NCI-H446 treated with DMSO at 0.1 percent for 48 hours (cell line): ENCODE measurements at regions not wholly inside any gene's neighbourhood (a gene's known extent, or its start where the extent isn't known, plus 50 kb on each side); places are given as distances from the start of the nearest gene placed in this dataset.
A peak's percentile ranks its signal among the peaks of the same experiment; 100 is the strongest.
"Not testable (repeated sequence)": the region's sequence is repeated elsewhere in the genome, so short reads cannot be mapped to it uniquely, and the experiment has no call there.

Experiments
- DNase-seq: peaks from one replicate; lab custom pipeline; 2025; lab: John Stamatoyannopoulos, UW

DNA sequence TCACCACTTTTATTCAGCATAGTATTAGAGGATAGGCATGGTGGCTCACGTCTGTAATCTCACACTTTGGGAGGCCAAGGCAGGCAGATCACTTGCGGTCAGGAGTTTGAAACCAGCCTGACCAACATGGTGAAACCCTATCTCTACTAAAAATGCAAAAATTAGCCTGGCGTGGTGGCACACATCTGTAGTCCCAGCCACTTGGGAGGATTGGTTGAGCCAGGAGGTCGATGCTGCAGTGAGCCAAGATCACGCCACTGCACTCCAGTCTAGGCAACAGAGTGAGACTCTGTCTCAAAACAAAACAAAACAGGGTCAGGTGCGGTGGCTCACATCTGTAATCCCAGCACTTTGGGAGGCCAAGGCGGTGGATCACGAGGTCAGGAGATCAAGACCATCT is 190.3 kb upstream of the SFSWAP start:
- not testable (repeated sequence) for DNase-seq

DNA sequence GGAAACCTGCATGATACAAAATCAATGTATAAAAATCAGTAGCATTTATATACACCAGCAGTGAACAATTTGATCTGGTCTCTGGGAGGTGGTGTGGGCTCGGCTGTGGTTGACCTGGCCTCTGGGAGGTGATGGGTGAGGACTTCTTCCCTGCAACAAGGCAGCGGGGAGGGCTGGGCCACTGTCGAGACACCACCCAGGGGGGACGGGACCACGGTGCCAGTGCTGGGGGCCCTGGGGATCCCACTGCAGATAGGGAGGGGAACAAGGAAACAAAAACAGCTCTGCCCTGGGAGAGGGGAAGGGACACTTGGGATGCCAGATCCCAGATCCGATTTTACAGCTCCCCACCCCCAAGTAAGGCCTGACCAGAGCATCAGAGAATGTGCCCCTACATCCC is 189.6 kb upstream of the SFSWAP start:
- DNase-seq = no peak

DNA sequence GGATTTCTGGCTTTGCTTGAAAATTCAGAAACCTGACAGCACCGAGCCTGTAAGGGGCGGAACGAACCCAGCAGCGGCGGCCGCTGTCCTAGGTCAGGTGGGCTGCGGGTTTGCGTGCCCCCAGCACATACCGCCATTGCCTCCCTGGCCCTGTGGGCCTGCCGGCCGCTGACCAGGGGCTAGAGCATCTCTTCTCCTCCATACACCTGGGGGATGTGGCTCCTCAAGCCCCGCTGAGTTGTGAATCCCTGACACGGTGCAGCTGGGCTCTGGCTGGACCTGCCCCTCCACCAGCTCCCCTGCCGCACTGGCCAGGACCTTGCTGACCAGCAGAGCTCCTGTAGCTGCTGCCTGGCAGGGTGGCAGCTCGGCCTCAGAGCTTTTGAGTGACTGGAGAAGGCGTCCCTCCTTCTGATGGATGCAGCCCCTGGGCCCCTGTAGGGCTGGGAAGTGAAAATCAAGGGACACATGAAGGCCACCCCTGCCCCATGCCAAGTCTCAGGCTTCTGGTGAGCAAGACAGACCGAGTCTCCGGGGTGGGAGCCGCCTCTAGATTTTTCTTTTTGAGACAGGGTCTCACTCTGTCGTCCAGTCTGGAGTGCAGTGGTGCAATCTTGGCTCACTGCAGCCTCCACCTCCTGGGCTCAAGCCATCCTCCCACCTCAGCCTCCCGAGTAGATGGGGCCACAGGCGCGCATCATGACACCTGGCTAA is 184.9 kb upstream of the SFSWAP start:
- no peak for DNase-seq

DNA sequence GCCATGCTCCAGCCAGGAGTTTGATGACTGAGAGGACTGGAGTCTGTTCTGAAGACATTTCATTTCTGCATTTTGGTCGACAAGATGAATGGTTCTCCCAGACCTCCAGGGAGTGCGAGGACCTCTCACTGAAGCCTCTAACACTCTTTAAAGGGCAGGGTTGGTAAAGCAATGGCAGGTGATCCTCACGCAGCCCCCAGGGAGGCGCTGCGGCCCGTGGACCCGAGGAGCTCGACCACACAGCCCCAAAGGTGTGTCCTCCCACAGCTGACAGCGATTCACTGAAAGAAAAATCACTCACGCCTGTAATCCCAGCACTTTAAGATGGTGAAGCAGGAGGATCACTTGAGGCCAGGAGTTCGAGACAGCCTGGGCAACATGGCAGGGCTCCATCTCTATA is 183.8 kb upstream of the SFSWAP start:
- no peak for DNase-seq

DNA sequence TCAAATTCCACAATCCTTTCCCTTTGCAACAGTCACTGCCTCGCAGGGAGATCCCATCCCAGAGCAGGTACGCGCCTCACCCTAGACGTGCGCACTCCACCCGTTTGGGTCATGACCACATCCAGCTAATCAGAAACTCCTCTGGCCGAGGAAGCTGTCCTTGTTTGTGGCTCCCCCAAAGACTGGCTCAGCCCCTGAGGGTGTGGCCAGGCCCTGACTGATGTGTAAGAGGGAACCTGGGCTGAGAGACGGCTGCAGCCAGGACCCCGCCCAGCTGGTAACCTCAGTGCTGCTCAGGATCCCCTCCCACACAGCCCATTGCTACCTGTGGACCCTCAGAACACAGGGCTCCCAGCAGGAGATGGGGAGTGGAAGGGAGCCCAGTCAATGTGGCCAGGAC is 183.2 kb upstream of the SFSWAP start:
- DNase-seq = no peak

DNA sequence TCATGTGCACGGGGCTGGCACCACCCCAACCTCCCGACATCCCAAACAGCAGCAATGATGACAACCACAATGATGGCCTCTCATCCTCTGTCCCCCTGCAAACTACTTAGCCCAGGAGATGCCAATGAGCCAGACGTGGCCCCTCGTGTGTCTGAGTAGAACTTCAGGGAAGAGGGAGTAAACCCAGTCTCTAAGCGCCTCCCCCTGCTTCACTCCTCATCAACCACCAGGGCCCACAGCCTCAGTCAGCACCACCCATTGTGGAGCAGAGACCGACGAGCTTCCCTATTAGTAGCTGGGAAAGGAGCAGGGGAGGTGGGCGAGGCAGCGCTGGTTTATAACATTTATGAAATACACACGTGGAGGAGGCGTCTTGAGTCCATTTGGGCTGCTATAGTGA is 182.7 kb upstream of the SFSWAP start:
- no peak for DNase-seq

DNA sequence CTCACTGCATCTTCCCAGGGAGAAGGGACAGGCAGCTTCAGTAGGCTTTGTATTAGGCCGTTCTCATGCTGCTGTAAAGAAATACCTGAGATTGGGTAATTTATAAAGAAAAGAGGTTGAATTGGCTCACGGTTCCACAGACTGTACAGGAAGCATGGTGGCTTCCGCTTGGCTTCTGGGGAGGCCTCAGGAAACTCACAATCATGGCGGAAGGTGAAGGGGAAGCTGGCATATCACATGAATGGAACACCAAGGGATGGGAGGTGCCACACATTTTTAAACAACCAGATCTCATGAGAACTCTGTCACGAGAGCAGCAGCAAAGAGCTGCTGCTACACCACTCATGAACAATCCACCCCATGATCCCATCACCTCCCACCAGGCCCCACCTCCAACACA is 182.2 kb upstream of the SFSWAP start:
- no peak for DNase-seq

DNA sequence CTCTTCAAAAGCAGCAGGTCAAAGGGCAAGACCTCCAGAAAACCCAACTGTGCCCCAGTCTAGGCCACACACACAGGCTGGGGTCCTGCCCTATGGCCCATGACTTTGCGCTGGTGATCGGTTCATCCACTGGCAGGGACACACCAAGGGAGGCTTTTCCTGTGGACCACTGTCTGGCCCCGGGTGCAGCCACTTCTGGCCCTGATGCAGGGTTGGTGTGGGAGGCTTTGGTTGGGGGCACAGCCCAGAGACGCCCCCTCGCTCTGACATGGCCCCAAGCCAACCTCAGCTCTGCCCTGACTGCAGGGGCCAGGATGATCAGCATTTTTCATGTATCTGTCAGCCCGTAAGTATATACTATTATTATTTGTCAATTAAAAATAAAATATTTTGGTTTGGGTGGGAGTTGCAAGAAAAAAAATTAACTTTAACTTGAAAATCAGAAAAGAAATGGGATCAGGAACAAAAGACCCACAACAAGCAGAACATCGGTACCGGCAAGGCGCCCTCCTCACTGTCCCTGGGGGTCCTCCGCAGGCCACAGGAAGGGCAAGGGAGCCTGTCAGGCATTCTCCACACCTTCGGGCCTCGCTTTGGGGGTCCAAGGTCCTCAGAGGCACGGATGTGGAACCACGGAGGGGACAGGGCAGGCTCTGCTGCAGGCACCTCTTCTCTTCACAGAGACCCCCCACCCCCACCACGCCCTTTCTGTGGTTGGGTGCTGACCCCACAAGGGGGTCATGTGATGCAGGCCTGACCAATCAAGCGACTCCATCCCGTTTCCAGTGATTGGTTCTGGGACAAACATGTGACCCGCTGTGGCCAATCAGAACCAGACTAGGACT is 181.5 kb upstream of the SFSWAP start:
- peak; percentile 0 for DNase-seq

DNA sequence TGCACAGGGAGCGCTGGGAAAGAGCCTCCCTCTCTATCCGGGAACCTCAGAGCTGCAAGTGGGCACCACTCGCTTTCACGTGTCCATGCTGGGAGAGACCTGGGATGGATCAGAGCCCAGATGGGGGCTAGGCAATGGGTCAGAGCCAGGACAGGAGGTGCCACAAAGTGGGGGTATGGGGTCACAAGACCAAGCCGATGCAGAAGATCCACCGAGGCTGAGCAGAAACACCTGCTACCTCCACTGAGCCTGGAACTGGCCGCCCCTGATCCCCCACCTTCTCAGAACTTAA is 180.9 kb upstream of the SFSWAP start:
- DNase-seq = no peak

DNA sequence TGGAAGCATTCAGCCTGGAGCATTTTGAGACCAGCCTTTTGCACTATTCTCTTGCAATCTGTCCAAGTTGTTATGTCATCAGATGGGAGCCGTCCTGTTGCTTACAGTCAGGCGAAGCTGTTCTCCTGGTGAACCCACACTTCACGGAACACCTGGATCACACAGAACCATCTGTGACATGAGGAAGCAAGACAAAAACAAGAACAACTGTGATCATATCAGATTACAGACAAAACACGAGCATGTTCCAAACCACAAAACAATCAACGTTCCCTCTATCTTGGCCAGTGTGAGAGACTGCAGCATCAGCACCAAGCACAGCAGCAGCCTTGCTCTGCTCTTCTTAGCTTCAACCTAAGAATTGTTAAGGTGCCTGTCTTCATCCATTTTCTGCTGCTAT is 180.5 kb upstream of the SFSWAP start:
- DNase-seq = no peak

DNA sequence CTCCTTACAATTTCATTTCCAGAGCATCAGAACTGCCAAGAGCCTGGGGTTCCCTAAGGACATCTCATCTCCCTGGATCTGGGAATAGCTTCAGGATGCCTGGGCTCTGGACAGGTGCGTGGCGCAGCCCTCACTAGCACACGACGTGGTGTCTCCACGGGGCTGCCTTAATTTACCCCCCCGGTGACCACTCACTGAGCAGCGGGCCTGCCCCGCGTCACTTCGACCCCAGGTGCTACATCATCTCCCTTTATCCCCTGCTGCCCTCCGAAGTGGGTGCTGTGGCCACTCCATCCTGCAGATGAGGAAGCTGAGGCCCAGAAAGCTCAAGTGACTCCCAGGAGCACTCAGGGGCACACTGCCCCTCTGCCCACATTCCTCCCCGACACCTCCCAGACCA is 177.8 kb upstream of the SFSWAP start:
- no peak for DNase-seq

DNA sequence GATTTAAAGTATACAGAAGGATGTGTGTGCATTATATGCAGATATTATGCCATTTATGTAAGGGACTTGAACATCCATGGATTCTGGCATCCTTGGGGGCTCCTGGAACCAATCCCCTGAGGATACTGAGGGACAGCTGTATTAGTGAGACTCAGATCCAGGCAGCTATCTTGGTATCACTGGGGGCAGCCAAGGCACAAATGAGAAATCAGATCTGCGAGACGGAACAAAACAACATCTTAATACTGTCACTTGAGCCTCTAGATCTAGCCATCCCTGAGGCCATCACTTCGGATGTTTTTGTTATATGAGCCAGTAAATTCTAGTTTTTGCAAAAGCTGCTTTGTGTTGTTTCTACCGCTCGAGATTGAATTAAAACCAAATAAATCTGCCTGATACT is 175.1 kb upstream of the SFSWAP start:
- DNase-seq = no peak

DNA sequence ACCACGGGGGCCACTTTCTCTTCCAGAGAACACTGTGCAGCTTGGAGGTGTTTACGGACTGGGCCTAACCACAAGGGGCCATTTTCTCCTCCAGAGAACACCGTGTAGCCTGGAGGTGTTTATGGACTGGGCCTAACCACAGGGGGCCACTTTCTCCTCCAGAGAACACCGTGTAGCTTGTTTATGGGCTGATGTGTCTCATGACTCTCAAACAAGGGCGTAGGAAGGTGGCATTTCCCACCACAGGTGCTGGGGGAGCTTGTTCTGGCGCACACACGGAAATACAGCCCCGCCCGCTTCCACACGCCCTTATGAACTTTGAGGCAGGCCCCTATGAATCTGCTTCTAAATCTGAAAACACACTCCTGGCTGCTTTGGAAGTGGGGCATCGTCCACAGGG is 174.6 kb upstream of the SFSWAP start:
- DNase-seq = no peak

DNA sequence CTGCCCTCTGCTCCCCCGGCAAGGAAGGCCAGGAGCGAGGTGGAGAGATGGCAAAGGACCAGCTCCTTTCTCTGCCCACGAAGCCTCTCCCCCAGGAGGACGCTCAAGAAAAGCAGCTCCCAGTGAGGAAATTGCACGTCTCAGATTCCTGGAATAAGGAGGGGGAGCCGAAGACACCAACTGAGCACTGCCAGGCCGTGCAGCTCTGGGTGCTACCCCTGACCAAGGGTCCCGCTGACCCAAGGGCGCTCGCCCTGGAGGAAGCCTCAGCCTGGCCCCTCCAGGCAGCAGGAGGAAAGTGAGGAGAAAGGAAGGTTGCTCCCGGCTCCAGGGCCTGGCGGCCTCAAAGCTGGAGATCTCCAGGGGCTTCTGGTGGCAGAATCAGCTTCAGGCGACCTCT is 174.1 kb upstream of the SFSWAP start:
- DNase-seq = no peak

DNA sequence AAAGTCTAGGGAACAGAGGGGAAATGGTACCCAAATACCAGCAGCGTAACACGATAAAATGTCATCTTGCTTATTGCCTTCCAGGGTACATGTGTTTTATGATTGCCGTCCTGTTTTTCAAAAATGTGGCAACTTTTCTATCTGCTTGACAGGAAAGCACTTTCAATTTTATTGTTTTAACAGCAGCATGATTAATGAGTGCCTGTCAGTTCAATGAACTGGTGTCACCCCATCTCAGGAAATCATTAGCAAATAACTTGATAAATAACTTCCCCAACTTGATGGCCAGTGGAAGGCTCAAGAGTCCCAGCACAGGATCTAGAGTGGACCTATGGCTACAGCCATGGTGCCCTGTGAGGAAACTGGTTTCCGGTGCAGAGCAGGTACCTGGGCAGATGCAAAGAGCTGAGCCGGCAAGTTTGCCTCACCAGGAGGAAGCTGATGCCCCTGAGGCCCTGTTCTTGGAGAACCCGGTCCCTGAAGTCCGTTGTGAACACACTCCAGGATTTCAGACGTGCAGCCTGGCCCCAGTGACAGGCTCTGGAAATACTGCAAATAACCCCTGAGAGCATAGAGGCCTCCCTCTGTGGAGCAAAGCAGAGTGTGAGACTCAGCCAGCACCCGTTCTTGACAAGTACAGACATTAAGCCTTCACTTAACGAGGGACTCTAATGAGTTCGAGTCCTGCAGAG is 173.5 kb upstream of the SFSWAP start:
- no peak for DNase-seq

DNA sequence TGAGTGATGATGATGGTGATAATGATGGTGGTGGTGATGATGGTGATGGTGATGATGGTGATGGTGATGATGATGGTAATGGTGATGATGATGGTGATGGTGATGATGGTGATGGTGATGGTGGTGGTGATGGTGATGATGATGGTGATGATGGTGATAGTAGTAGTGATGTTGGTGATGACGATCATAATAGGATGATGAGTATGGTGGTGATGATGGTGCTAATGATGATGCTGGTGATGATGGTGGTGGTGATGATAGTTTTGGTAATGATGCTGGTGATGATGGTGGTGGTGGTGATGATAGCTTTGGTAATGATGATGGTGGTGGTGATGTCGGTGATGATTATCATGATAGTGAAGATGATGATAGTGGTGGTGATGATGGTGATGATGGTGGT is 171.5 kb upstream of the SFSWAP start:
- no peak for DNase-seq

DNA sequence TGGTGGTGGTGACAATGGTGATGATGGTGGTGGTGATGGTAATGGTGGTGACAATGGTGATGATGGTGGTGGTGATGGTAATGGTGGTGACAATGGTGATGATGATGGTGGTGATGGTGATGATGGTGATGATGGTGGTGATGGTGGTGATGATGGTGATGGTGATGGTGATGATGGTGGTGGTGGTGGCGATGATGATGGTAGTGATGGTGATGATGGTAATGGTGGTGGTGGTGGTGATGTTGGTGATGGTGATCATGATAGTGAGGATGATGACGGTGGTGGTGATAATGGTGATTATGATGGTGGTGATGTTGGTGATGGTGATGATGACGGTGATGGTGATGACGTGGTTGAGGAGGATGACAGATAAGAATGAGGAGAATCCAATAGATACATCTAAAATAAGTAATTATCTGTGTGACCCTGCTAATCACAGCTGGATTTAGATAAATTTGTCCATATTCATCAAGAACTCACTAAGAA is 170.7 kb upstream of the SFSWAP start:
- DNase-seq = no peak

DNA sequence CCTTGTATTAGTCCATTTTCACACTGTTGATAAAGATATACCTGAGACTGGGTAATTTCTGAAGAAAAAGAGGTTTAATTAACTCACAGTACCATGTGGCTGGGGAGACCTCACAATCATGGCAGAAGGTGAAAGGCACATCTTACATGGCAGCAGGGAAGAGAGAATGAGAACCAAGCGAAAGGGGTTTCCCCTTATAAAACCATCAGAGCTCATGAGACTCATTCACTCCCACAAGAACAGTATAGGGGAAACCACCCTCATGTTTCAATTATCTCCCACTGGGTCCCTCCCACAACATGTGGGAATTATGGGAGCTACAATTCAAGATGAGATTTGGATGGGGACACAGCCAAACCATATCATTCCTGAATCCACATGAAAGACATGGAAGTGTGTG is 169.4 kb upstream of the SFSWAP start:
- DNase-seq = not testable (repeated sequence)

DNA sequence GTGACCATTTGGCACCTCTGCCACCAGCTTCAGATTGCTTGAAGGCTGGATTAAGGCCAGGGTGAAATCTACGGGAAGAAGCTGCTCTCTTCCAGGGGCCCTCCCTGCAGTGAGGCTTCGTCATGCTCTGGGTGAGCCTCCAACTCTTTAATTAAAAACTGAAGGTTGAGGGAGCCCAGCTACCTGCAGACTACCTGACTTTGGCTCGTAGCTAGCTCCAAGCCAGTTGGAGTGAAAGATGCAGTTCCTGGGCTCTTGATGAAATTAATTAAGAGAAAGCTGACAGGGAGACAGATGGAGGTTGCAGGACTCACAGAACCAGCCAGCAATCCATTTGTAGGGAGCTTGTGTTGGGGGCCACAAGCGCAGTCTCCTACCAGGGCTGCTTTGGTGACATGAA is 168.5 kb upstream of the SFSWAP start:
- no peak for DNase-seq

DNA sequence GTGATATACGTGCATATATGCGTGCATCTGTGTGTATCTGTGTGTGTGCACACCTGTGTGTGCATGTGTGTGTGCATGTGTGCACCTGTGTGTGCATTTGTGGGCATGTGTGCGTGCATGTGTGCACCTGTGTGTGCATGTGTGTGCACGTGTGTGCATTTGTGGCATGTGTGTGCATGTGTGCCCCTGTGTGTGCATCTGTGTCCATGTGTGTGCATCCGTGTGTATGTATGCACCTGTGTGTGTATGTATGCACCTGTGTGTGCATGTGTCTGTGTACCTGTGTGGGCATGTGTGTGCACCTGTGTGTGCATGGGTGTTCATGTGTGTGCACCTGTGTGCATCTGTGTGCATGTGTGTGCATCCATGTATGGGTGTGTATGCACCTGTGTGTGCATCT is 167.8 kb upstream of the SFSWAP start:
- no peak for DNase-seq

DNA sequence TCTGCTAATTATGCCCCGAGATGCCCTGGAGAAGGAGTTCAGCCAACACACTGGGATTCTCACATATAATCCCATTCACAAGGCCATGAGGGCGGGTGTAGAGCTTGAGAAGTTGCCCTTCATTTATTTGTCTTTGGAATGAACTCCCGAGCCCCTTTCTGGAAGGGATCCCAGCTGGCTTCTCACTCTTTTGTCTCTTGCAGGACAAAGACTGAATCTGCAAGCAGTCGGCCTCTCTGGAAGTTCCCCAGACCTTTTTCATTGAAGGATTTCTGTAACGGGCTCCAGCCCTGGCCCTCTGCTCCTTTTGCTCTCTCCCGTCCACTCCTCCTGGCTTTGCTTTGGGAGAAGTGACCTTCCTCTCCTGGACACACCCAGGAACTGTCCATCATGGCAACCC is 163.3 kb upstream of the SFSWAP start:
- DNase-seq = no peak

DNA sequence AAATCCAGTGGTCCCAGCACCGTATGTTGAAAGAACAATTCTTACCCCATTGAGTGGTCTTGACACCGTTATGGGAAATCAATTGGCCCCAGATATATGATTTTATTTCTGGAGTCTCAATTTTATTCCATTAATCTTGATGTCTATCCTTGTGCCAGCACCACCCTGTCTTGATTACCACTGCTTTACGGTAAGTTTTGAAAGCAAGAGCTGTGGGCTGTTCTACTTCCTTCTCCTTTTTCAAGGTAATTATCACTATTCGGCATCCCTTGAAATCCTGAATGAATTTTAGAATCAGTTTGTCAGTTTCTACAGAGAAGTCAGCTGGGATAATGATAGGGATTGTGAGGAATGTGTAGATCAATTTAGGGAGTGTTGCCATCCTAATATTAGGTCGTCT is 160.8 kb upstream of the SFSWAP start:
- DNase-seq = no peak
